GM21528 (cell line): ENCODE measurements at regions not wholly inside any gene's neighbourhood (a gene's known extent, or its start where the extent isn't known, plus 50 kb on each side); places are given as distances from the start of the nearest gene placed in this dataset.

Experiments used
- ATAC-seq: cut with Tn5 transposase; IDR thresholded peaks from one replicate; pipeline ENCODE4 v1.9.1; 2021; ENCODE audit warnings: mild to moderate bottlenecking, moderate library complexity; ENCODE audit not compliant: unreplicated experiment, low FRiP score

DNA sequence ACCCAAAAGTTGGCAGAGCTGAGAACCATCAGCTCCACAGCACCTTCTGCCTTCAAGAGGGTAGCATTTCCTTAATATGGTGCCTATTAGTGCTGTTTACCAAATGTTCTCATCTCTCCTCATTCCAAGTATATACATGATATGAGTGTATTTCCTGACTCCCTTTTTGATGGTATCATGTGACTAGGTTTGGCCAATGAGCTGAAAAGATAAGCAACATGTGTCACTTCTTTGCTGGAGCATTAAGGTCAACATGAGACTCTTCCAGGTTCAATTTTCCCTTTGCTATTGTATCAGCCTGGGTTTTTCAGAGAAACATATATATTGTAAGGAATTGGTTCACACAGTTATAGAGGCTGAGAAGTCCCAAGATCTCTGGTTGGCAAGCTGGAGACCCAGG lies 310.9 kb downstream of the HRH4 start:
- no peak for ATAC-seq

DNA sequence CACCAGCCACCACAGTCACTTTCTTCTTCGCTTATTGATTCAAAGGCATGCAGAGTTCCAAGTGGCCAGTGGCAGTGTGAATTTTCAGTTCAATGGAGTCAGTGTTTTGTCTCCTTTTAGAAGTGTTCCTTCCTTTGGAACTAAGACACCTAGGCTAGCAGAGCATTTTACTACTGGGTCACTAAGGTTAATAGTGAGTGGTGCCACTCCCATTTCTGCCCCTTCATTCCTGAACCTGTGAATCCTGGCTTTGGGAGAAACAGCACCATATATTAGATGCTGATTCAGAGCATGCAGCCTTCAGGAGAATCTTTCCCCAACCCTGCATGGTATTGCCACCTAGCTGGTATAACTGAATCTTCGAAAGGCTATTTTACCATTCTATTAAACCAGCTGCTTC lies 312.7 kb downstream of the HRH4 start:
- no peak for ATAC-seq

DNA sequence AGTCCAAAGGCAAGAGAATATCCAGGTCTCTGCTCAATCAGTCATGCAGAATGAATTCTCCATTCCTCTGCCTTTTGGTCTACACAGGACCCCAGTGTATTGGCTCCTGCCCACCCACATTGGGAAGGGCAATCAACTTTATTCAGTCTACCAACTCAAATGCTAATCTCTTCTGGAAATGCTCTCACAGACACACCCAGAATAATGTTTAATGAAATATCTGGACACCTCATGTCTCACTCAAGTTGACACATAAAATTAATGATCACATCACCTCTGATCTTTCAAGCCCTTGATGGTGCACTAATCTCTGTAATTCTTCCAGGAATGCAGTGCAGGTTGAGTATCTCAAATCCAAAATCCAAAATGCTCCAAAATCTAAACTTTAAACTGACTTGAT lies 315.6 kb downstream of the HRH4 start:
- ATAC-seq, result no peak

DNA sequence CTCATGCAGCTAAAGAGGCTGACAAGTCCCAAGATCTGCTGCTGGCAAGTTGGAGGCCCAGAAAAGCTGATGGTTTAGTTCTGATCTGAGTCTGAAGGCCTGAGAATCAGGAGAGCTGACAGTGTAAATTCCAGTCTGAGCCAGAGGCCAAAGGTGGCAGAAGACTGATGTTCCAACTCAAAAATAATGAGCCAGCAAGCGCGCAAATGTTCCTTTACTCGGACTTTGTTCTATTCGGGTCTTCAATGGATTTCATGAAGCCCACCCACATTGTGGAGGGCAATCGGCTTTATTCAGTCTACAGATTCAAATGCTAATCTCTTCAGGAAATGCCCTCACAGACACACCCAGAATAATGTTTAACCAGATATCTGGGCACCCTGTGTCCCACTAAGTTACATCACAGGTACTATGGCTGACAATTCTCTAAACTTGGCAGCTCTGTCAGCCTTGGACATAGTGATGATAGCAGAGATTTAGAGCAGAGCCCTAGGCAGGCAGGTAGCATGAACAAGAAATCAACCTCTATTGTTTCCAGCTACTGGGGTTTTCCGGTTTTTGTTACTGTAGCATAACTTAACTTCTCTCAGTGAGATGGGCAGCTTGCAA lies 318.5 kb downstream of the HRH4 start:
- ATAC-seq, result no peak

DNA sequence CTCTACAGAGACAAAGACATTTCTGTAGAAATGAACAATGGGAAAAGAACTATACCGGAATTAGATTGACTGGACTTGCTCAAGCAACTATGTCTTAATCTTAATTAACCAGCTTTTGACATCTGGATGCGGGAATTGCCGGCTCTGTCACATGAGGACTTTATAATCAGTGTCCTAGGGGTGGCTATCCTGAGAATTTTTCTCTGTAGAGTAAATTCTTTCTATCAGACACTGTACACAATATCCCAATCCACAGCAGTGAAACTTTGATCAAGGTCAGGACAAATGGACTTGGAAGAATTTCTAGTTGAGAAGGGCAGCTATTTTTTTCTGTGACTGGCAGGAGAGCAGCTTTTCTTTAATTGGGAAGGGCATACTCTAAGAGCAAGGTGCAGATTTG lies 322.1 kb downstream of the HRH4 start:
- ATAC-seq, result no peak

DNA sequence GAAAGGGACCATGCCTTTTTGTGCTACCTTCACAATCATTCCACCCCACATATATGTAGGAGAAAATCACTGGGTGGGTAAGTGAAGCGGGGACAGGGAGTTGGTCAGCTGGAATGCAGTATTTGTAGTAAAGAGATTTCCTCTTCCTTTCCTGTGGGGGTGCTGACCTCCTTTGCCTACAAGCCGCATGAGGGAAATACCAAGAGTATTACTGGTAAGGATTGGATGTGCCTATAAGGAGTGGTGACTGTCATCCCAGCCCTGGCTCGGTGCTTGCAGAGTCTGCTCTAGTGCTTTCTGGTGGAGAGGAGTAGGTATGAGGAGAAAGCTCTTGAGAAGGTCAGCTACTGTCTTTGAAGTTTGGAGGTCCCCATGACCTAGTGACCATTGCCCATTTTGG lies 324.6 kb downstream of the HRH4 start:
- no peak for ATAC-seq

DNA sequence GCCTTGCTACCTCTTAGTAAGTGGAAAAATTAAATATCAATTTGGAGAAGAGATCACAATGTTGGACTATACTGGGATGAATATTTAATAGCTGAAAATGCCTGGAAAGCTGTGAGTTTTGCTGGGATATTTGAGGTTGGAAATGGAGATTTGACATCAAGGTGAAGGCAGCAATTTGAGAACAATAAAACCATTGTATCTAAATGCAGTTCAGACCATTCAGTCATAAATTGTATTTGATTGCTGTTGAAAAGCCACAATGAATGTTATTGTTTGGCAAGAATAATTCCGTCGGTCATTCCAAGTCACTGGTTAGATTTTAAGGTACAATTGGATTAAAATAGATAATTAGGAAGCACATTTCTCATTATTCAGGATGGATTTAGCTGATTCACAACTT lies 325.6 kb downstream of the HRH4 start:
- ATAC-seq, result no peak

DNA sequence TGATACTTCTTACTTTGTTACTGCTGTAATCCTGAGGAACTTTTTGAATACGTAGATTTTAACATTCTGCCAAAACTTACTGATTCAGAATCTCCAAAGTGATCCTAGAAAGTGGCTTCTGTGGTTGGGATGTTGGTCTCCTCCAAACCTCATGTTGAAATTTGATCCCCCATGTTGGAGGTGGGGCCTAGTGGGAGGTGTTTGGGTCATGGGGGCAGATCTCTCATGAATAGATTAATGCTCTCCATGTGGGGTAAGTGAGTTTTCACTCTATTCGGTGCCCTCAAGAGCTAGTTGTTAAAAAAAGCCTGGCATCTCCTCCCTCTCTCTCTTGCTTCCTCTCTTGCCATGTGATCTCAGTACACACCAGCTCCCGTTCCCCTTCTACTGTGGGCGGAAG lies 329.9 kb downstream of the HRH4 start:
- ATAC-seq, result no peak

DNA sequence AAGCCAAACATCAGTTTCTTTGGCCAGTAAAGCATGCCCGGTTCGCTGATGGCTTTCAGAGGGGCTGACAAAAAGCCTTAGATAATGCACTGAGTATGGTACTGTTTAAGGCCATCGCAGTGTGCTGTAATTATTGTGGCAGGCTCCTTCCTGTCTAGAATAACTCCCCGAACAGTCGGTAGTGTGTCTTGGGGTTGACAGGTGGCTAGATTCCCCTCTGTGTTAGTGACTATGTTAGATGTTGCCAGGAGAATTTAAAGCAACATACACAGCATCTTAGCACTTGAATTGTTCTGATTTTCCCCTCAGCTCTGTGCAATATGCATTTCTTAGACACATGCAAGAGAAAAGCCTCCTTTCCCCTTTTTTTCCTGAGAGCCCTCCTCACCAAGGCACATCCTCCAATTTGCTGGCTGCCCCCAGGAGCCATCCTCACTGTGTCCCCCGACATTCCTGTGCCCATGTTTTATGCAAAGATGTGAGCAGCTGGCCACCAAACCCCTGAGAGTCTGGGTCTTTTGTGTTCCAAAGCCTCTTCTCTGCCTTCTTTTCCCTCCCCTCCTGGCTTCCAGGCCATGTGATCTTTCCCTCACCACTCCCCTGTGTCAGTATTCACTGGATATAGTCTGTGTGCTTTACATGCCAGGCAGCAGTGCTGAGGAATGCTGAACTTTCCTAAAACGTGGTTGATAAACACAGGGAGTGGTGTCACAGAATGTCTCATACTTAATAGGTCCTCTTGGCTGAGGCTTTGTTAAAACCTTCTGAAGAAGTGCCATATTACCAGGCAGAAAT lies 331.5 kb downstream of the HRH4 start:
- no peak for ATAC-seq

DNA sequence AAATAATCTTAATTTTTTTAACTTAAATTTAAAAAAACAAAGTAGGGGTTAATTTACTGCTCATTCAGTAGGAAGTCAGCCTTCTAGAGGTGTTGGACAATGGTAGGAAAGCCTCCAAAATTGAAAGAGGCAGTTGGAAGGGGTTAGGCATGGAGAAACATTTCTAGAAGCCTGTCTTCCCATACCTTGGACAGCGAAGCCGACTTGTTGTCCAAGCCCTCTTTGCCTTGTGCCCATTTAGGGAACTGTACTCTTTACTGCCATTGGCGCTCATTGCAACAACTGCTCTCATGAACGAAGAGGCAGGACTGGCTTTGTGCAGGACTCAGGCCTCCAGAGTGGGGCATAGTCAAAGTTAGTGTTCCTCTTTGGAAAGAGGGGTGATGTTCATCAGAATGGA lies 333.3 kb downstream of the HRH4 start:
- ATAC-seq, result no peak

DNA sequence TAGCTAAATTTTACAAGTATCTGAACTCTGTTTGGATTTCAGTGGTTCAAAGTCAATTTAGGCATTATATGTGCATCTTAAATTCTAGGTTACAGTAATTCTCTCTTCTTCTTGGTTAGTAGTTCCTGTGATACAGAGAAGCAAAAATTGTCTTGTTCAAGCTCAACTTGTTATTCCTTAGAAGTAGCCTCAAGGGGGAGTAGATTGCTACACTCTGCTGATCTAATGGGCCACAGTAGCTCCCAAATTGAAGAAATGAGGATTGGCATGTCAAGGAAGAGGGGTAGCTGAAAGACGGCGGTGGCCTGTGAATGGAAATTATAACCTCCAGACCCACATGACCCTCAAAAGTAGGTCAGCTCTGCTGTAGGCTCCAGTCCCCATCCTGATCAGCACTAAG lies 334.7 kb downstream of the HRH4 start:
- no peak for ATAC-seq

DNA sequence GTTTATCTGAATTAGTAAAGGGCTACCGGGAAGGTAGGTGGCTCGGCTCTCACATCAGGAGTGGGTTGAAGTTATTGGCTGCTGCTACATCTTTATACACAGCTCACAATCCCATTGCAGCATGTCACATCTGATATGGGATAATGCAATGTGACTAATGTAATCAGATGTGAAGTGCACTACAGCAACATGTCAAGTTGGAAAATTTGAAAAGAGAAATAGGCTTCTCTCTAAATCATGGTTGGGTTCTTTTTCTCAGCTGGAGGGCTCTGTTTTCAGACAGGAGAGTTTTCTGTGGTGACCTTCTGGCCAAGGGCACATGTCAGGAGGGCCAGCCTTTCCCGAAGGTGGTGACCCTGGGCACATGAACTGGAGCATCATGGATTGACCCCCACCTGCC lies 337.5 kb downstream of the HRH4 start:
- no peak for ATAC-seq

DNA sequence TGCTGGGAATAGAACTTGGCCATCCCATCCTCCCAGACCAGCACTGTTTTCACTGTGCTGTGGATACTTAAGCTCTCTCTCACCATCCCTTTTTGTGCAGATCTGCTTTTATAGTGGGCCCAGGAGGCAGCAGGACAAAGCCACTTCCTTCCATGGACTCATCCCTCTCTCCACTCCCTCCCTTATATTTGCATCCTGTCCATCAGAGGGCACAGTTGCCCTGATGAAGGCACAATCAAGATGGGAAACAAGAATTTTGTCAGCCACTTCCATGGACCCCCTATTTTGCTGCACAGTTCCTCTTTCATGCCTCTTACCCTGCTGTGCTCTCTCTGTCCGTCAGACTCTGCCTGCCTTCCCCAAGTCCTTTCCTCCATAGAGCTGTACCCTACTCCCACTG lies 338.7 kb downstream of the HRH4 start:
- no peak for ATAC-seq

DNA sequence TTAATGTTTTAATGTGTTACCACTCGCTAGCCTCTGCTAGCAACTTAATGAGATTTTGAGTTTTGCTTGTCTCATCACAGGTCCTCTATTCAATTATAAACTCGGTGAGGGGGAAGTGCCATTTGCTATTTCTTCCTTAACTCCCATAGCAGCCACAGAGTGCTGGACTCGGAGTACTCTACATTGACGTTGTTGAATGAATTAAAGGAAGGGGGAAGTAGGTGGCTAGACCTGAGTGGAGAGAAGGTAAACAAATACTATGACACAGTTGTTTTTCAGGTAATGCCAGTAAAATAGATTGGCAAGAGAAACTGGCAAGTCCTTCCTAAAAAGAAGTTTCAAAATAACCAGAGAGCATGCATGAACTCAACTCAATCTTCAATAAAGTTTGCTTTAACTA lies 339.3 kb downstream of the HRH4 start:
- no peak for ATAC-seq

DNA sequence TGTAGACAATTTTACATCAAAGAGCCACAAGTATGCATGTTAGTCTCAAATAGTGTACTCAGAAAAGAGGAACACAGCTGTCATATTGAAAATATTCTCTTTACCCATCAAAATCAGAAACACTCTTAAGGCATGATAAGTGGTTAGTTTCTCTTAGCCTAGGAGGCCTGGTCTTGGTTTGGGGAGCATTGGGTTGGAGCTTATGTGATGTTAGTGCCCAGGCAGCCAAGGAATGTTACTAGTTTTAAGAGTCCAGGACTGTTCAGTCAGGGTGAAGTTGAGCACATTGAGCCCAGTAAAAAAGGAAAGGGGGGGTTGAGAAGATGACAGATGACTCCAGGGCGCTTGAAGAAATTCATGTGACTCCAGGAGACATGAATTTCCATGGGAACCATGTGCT lies 340.6 kb downstream of the HRH4 start:
- ATAC-seq, result no peak

DNA sequence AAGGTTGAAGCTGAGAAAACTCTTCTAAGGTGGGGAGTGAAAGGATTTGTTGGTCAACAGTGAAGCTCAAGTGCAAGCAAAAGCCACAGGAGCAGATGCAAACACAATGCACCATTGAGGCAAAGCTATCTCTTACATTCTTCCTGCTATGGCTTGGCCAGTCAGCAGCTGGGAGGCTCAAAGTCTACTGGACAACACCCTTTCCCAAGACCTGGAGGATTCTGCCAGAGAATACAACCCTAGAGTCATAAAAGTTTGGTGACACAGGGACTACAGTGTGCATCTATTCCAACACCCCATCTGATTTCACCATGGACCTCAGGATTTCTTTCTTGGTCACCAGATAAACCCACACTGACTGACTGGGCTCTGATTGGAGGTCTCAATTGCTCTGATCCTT lies 342.0 kb downstream of the HRH4 start:
- no peak for ATAC-seq

DNA sequence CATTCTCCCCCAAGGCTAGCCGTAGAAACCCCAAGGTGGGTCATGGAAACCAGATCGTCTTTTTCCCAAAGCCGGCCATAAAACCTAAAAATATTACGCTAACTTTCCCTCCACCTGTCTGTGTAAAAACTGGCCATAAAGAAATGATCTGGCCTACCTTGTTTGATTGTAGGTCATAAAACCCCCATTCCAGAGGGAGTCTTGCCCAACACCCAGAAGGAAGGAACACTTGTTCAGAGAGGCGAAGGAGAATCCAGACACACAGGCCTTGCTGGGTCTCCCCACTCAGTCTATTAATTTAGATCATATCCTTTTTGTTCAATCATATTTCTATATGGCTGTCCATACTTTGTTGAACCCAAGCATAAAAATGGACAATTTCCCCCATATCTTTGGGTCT lies 344.7 kb downstream of the HRH4 start:
- no peak for ATAC-seq

DNA sequence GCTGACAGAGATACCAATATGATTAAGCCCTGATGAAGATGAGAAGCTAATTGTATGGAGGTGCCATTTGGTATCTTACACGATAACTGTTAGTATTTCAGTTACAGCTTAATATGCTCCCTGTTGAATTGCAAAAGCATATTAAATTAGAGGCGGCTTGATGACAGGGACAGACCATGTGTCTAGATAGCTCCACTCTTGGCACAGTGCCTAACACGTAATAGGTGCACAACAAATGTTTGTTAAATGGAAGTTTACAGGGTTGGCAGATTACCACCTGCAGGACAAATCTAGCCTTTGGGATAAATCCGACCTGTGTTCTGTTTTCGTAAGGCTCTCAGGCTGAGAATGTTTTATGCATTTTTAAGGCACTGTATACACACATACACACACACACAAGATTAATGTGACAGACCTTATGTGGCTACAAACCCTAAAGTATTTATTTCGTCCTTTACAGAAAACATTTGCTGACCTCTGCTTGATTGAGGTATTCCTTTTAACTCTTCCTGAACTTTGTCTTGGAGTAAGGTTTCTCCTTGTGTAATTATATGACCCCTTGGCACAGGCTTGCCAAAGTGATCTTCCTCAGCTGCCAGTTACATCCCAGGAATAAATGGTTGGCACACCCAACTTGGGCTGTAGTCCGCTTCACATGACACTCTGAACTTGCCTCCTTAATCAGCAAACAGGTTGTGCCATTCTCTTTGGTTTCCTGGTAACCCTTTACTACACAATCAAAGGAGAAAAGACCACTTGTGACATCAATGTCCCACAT lies 348.9 kb downstream of the HRH4 start:
- ATAC-seq, result no peak

DNA sequence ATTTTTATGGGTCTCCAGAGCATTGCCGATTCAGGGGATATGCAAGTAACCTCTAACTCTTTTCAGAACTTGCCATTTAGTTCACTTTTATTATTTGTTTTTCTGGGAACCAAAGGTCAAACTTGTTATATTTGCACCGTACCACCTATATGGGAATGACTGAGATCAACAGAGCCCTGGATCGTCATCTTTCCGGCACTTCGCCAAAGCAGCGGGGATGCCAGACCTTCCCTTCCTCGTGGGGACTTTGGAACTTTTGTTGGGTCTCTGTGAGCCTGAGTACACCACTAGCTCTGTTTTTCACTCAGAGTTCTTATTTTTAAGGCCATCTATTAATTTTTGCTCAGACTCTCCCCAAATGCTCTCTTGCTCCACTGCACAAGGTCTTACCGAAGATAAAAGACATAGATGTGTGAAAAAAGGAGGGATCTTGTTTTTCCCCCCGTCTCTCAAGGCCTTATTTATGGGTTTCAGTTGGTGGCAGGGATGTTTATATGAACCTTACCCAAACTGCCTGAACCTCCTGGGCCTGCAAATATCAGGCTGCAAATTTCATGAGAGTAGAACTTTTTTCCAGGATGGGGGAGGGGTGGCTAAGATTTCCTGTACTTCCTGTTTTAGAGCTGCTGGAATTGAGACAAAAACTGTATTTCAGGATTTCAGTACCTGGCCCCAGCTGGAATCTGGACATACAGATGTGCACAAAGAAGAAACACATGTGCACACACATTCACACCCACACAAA lies 350.3 kb downstream of the HRH4 start:
- no peak for ATAC-seq

DNA sequence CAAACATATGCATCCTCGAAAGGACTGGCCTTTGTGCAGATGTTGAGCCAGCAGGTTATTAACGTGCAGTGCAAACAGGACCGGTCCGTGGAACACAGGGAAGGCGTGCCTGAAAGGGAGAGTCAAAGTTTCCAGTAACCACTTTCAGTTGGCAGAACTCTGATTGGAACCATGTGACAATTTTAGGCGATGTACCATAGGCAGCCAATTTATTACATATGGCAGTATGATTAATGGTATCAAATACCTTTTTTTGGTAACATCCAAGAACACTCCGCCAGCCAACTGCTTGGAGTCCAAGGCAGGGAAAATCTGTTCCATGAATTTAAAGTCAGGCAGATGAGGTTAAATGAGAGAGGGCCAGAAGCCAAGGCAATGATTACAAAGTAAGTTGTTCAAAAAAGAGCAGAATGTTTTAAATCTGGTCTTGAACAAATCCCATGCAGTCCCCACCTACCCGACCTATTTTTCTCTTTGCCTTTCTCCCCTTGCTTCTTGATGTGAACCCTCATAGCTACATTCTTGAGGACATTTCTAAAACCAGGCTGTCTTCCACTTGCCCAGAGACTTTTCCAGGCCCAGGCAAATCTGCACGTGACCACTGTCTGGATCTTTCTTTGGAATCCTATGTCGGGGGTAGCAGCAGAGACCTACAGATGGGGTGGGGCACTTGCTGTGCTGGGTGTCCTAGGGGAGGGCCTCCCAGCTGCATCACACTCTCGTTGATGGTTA lies 351.7 kb downstream of the HRH4 start:
- ATAC-seq, result no peak
